Epithelial cell of proximal tubule (primary cell): ENCODE measurements at regions not wholly inside any gene's neighbourhood (a gene's known extent, or its start where the extent isn't known, plus 50 kb on each side); places are given as distances from the start of the nearest gene placed in this dataset.
A peak's percentile ranks its signal among the peaks of the same experiment; 100 is the strongest.
"Not testable (repeated sequence)": the region's sequence is repeated elsewhere in the genome, so short reads cannot be mapped to it uniquely, and the experiment has no call there.

Experiments
- DNase-seq: peaks from one replicate; pipeline ENCODE4 v3.0.0-alpha.2; 2011; ENCODE audit warnings: low read depth
- H3K4me3 ChIP-seq: 2 replicates; pipeline ENCODE4 v1.5.1; 2011; ENCODE audit warnings: low read depth, mild to moderate bottlenecking, low read length
- TF ChIP-seq, protein P1 (sequence below): conservative IDR thresholded peaks from 2 replicates; pipeline ENCODE4 v1.5.1; 2012; ENCODE audit warnings: low read depth, mild to moderate bottlenecking, low read length

- TF ChIP-seq, protein P1, sequence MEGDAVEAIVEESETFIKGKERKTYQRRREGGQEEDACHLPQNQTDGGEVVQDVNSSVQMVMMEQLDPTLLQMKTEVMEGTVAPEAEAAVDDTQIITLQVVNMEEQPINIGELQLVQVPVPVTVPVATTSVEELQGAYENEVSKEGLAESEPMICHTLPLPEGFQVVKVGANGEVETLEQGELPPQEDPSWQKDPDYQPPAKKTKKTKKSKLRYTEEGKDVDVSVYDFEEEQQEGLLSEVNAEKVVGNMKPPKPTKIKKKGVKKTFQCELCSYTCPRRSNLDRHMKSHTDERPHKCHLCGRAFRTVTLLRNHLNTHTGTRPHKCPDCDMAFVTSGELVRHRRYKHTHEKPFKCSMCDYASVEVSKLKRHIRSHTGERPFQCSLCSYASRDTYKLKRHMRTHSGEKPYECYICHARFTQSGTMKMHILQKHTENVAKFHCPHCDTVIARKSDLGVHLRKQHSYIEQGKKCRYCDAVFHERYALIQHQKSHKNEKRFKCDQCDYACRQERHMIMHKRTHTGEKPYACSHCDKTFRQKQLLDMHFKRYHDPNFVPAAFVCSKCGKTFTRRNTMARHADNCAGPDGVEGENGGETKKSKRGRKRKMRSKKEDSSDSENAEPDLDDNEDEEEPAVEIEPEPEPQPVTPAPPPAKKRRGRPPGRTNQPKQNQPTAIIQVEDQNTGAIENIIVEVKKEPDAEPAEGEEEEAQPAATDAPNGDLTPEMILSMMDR = no peak
- H3K4me3 ChIP-seq = no peak overlapping the region
- DNase-seq = no peak
These were observed 1243.8 kb downstream of the CDH8 start for GRCh38 chr16:60792437-60792836.

DNA sequence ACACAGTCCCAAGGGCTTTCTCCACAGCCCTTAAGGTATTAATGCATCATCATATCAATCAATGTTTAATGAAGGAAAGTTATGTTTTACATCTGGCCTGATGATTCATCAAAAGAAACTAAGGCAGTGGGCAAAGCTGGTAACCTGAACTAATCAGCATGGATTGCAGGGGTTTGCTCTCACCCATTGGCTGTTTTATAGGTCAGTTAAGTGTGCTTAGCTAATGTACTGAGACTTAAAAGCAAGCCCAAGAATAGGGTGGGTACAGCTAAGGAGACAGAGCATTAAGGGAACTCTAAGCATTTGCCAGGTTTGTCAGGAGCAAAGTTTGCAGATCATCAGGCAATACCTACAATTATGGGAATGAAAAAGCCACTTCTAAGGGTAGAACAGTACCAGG lies 1247.6 kb downstream of the CDH8 start:
- TF ChIP-seq, protein P1 = no peak

GRCh38 chr16:60776281-60776680 lies 1260.0 kb downstream of the CDH8 start:
- DNase-seq = no peak
- TF ChIP-seq, protein P1 = no peak
- H3K4me3 ChIP-seq = no peak overlapping the region

More for the DNA sequence above, 1247.6 kb downstream of the CDH8 start:
- H3K4me3 ChIP-seq = no peak overlapping the region
- no peak for DNase-seq

GRCh38 chr16:60771138-60771537 lies 1265.1 kb downstream of the CDH8 start:
- TF ChIP-seq, protein P1 = no peak
- no peak for DNase-seq
- no peak overlapping the region for H3K4me3 ChIP-seq

DNA sequence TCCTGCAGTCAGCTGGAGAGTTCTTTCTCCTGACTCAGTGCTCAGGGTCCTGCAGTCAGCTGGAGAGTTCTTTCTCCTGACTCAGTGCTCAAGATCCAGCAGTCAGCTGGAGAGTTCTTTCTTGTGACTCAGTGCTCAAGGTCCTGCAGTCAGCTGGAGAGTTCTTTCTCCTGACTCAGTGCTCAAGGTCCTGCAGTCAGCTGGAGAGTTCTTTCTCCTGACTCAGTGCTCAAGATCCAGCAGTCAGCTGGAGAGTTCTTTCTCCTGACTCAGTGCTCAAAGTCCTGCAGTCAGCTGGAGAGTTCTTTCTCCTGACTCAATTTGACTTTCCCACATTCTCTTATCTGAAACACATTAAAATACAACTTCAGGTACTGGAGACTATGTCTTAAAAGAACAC lies 1265.9 kb downstream of the CDH8 start:
- DNase-seq, H3K4me3 ChIP-seq: not testable (repeated sequence)

DNA sequence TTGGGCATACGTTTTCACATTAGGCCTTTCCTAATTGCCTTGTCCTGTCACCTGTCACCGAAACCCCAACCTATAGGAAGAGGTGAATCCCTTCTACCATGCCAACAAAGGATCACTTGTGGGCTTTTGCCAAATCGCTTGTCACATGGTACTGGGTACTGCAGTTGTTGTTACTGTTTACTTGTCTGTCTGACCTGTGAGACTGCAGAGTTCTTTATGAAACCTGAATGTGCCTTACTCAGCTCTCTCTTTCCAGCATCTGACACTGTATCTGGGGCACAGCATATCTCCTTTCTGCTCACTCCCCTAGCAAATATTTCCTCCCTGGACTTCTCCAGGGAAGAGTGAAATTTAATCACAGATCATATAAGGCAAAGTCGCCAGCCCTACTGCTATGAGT lies 1272.4 kb downstream of the CDH8 start:
- no peak for DNase-seq
- TF ChIP-seq, protein P1 = no peak
- H3K4me3 ChIP-seq = no peak overlapping the region

GRCh38 chr16:60755907-60756306 lies 1280.3 kb downstream of the CDH8 start:
- no peak for DNase-seq
- no peak overlapping the region for H3K4me3 ChIP-seq
- TF ChIP-seq, protein P1 = peak; percentile 10

- no peak for DNase-seq
- H3K4me3 ChIP-seq = no peak overlapping the region
- TF ChIP-seq, protein P1 = no peak
These were observed 1287.9 kb downstream of the CDH8 start for GRCh38 chr16:60748366-60748765.
